WTC11 (cell line): ENCODE measurements at regions not wholly inside any gene's neighbourhood (a gene's known extent, or its start where the extent isn't known, plus 50 kb on each side); places are given as distances from the start of the nearest gene placed in this dataset.

Experiments
- ATAC-seq: fragments of 200-7000 bp; cut with Tn5 transposase; 2 replicates; pipeline ENCODE4 v1.10.0; 2021; ENCODE audit warnings: mild to moderate bottlenecking, moderate library complexity
- CTCF ChIA-PET: fragments of 300-600 bp; sonication (Branson Sonifier 250); formaldehyde crosslinking; loops from one replicate; lab custom pipeline; 2021; ENCODE audit warnings: antibody characterized with exemption; lab: Charles Lee
- POLR2A ChIA-PET: fragments of 350-600 bp; sonication (Branson Sonifier 250); formaldehyde crosslinking; loops from one replicate; lab custom pipeline; 2021; ENCODE audit warnings: antibody characterized with exemption; lab: Charles Lee
- DNase-seq: peaks from one replicate; pipeline ENCODE4 v3.0.0; 2021; ENCODE audit warnings: low spot score
- H3K27ac Mint-ChIP-seq: 2 replicates; pipeline ENCODE4 v1.8.0; 2021; ENCODE audit warnings: mixed read lengths
- H3K27me3 Mint-ChIP-seq: 2 replicates; pipeline ENCODE4 v1.8.0; 2021; ENCODE audit warnings: low read depth, mild to moderate bottlenecking, moderate library complexity, mixed read lengths
- H3K36me3 Mint-ChIP-seq: 2 replicates; pipeline ENCODE4 v1.8.0; 2021; ENCODE audit warnings: mixed read lengths
- H3K4me1 Mint-ChIP-seq: 2 replicates; pipeline ENCODE4 v1.8.0; 2022; ENCODE audit warnings: mixed read lengths
- H3K4me3 Mint-ChIP-seq: 2 replicates; pipeline ENCODE4 v1.8.0; 2021; ENCODE audit warnings: mild to moderate bottlenecking, moderate library complexity, mixed read lengths
- H3K9me3 Mint-ChIP-seq: 2 replicates; pipeline ENCODE4 v1.8.0; 2021; ENCODE audit warnings: mixed read lengths
- EMX1 ChIP-seq: fragments of 250-450 bp; sonication (Bioruptor Pico); IDR thresholded peaks from 2 replicates; pipeline ENCODE4 v1.8.0; 2021; ENCODE audit warnings: mild to moderate bottlenecking
- FOXK1 ChIP-seq: sonication (generic); formaldehyde crosslinking; IDR thresholded peaks from 2 replicates; pipeline ENCODE4 v1.8.0; 2022; ENCODE audit warnings: mild to moderate bottlenecking, moderate library complexity, missing genetic modification reagents
- GTF2I ChIP-seq: fragments of 250-450 bp; sonication (Bioruptor Pico); conservative IDR thresholded peaks from 2 replicates; pipeline ENCODE4 v1.4.0; 2021; ENCODE audit warnings: mild to moderate bottlenecking
- IRF2 ChIP-seq: sonication (generic); formaldehyde crosslinking; IDR thresholded peaks from 2 replicates; pipeline ENCODE4 v1.8.0; 2022; ENCODE audit warnings: low read depth, missing genetic modification reagents, borderline replicate concordance
- KAT7 ChIP-seq: sonication (generic); formaldehyde crosslinking; IDR thresholded peaks from 2 replicates; pipeline ENCODE4 v1.8.1; 2023; ENCODE audit warnings: missing genetic modification reagents, mild to moderate bottlenecking, borderline replicate concordance
- NR2C2 ChIP-seq: sonication (generic); formaldehyde crosslinking; IDR thresholded peaks from 2 replicates; pipeline ENCODE4 v1.8.0; 2022; ENCODE audit warnings: mild to moderate bottlenecking, missing genetic modification reagents
- NR3C1 ChIP-seq: sonication (generic); formaldehyde crosslinking; conservative IDR thresholded peaks from 2 replicates; pipeline ENCODE4 v1.8.1; 2023; ENCODE audit warnings: low read depth, mild to moderate bottlenecking, missing genetic modification reagents
- PRRX2 ChIP-seq: fragments of 250-450 bp; sonication (Bioruptor Pico); IDR thresholded peaks from 2 replicates; pipeline ENCODE4 v1.8.0; 2021; ENCODE audit warnings: mild to moderate bottlenecking
- SOX15 ChIP-seq: fragments of 250-450 bp; sonication (Bioruptor Pico); IDR thresholded peaks from 2 replicates; pipeline ENCODE4 v1.9.0; 2021; ENCODE audit warnings: mild to moderate bottlenecking
- TEAD4 ChIP-seq: sonication (generic); formaldehyde crosslinking; IDR thresholded peaks from 2 replicates; pipeline ENCODE4 v1.8.0; 2022; ENCODE audit warnings: mild to moderate bottlenecking, missing genetic modification reagents
- ZBTB21 ChIP-seq: sonication (generic); formaldehyde crosslinking; IDR thresholded peaks from 2 replicates; pipeline ENCODE4 v1.8.1; 2023; ENCODE audit warnings: mild to moderate bottlenecking, missing genetic modification reagents, borderline replicate concordance
- ZNF317 ChIP-seq: sonication (generic); formaldehyde crosslinking; IDR thresholded peaks from 2 replicates; pipeline ENCODE4 v1.8.1; 2023; ENCODE audit warnings: low read depth, mild to moderate bottlenecking, moderate library complexity, missing genetic modification reagents, borderline replicate concordance
- TF ChIP-seq, protein P1 (sequence below): fragments of 250-450 bp; sonication (Bioruptor Pico); IDR thresholded peaks from 2 replicates; pipeline ENCODE4 v1.9.0; 2021; ENCODE audit warnings: mild to moderate bottlenecking
- TF ChIP-seq, protein P2 (sequence below): sonication (generic); formaldehyde crosslinking; IDR thresholded peaks from 2 replicates; pipeline ENCODE4 v1.8.1; 2022; ENCODE audit warnings: mild to moderate bottlenecking, missing genetic modification reagents, moderate library complexity, borderline replicate concordance
- TF ChIP-seq, protein P3 (sequence below): sonication (generic); formaldehyde crosslinking; IDR thresholded peaks from 2 replicates; pipeline ENCODE4 v1.8.1; 2023; ENCODE audit warnings: mild to moderate bottlenecking, missing genetic modification reagents, moderate library complexity
- TF ChIP-seq, protein P4 (sequence below): sonication (generic); formaldehyde crosslinking; IDR thresholded peaks from 2 replicates; pipeline ENCODE4 v1.8.1; 2022; ENCODE audit warnings: low read depth, missing genetic modification reagents, borderline replicate concordance
- TF ChIP-seq, protein P5 (sequence below): sonication (generic); formaldehyde crosslinking; IDR thresholded peaks from 2 replicates; pipeline ENCODE4 v1.8.1; 2022; ENCODE audit warnings: missing genetic modification reagents, borderline replicate concordance
- TF ChIP-seq, protein P6 (sequence below): sonication (generic); formaldehyde crosslinking; IDR thresholded peaks from 2 replicates; pipeline ENCODE4 v1.8.0; 2023; ENCODE audit warnings: mild to moderate bottlenecking, missing genetic modification reagents
- TF ChIP-seq, protein P7 (sequence below): fragments of 200-600 bp; IDR thresholded peaks from 2 replicates; pipeline ENCODE4 v1.8.0; 2022; ENCODE audit warnings: antibody characterized with exemption

DNA sequence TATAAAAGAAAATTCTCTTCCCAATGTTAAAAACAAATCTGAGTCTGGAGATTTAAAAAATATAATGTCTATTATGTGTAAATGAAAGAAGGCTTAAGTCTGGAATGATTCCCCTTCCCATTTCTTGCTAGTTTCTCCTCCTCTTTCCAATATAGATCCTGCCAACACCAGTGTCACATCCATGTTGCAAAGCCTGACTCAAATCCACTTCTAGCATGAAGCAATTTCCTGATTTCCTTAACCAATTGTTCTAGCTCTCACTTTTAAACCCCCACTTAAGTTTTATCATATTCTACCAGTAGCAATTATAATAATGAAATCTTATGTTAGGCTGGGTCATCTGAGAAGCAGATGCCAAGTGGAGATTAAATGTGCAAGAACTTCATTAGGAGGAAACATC lies 100.1 kb upstream of the SEC61G start:
- H3K4me1 Mint-ChIP-seq: peaks cover 10% of the 10 kb centered on the region
- DNase-seq (no peak), ATAC-seq (no peak)
- H3K9me3 Mint-ChIP-seq: peaks cover 14% of the 10 kb centered on the region
- ChIA-PET POLR2A (no interaction called here), CTCF (no interaction called here)
- no peak overlapping the region for H3K4me3 Mint-ChIP-seq
- no peaks in the 10 kb centered on the region for H3K27me3 Mint-ChIP-seq
- no peak overlapping the region for H3K27ac Mint-ChIP-seq
- TF ChIP-seq, protein P1, sequence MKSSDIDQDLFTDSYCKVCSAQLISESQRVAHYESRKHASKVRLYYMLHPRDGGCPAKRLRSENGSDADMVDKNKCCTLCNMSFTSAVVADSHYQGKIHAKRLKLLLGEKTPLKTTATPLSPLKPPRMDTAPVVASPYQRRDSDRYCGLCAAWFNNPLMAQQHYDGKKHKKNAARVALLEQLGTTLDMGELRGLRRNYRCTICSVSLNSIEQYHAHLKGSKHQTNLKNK (CRISPR knock-in tag): no peak
- TF ChIP-seq, protein P2, sequence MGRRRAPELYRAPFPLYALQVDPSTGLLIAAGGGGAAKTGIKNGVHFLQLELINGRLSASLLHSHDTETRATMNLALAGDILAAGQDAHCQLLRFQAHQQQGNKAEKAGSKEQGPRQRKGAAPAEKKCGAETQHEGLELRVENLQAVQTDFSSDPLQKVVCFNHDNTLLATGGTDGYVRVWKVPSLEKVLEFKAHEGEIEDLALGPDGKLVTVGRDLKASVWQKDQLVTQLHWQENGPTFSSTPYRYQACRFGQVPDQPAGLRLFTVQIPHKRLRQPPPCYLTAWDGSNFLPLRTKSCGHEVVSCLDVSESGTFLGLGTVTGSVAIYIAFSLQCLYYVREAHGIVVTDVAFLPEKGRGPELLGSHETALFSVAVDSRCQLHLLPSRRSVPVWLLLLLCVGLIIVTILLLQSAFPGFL (CRISPR knock-in tag): no peak
- no peak for TF ChIP-seq ZNF317 (CRISPR knock-in tag)
- TF ChIP-seq NR2C2 (CRISPR knock-in tag): no peak
- no peak for TF ChIP-seq FOXK1 (CRISPR knock-in tag)
- H3K36me3 Mint-ChIP-seq: peaks cover 7% of the 10 kb centered on the region

DNA sequence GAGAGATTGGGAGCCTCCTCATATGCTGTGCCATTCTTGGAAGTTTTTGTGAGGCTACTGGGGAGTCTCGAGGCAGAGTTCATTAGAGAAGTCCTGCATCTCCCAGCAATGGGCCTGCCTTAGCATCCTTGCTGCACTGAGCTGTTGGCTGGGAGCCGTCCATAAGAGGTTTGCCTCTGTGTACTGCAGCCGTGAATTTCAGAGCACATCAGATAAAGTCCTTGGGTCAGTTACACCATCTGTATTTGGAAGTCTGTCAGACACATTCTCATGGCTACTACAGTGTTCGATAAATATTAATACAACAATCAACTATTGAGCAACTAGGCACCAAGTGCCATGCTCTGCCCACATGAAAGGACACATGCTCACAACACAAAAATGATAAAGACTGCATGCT lies 100.5 kb upstream of the SEC61G start:
- no peak for TF ChIP-seq GTF2I
- TF ChIP-seq EMX1 (CRISPR knock-in tag): no peak
- no peak for TF ChIP-seq FOXK1 (CRISPR knock-in tag)
- TF ChIP-seq, protein P1 (CRISPR knock-in tag): no peak
- no peak for TF ChIP-seq PRRX2 (CRISPR knock-in tag)
- no peak for TF ChIP-seq TEAD4
- TF ChIP-seq, protein P3, sequence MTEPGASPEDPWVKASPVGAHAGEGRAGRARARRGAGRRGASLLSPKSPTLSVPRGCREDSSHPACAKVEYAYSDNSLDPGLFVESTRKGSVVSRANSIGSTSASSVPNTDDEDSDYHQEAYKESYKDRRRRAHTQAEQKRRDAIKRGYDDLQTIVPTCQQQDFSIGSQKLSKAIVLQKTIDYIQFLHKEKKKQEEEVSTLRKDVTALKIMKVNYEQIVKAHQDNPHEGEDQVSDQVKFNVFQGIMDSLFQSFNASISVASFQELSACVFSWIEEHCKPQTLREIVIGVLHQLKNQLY (CRISPR knock-in tag): no peak
- TF ChIP-seq IRF2 (CRISPR knock-in tag): no peak
- no peak for TF ChIP-seq NR3C1
- TF ChIP-seq, all 79 proteins: peak for 0
- Mint-ChIP-seq H3K9me3 (peaks cover 9% of the 10 kb centered on the region), H3K4me1 (peaks cover 10% of the 10 kb centered on the region), H3K27ac (no peak overlapping the region), H3K4me3 (no peak overlapping the region), H3K36me3 (peaks cover 3% of the 10 kb centered on the region), H3K27me3 (no peaks in the 10 kb centered on the region)
- CTCF ChIA-PET: no interaction called here
- no peak for ATAC-seq
- DNase-seq: no peak
- POLR2A ChIA-PET: no interaction called here

DNA sequence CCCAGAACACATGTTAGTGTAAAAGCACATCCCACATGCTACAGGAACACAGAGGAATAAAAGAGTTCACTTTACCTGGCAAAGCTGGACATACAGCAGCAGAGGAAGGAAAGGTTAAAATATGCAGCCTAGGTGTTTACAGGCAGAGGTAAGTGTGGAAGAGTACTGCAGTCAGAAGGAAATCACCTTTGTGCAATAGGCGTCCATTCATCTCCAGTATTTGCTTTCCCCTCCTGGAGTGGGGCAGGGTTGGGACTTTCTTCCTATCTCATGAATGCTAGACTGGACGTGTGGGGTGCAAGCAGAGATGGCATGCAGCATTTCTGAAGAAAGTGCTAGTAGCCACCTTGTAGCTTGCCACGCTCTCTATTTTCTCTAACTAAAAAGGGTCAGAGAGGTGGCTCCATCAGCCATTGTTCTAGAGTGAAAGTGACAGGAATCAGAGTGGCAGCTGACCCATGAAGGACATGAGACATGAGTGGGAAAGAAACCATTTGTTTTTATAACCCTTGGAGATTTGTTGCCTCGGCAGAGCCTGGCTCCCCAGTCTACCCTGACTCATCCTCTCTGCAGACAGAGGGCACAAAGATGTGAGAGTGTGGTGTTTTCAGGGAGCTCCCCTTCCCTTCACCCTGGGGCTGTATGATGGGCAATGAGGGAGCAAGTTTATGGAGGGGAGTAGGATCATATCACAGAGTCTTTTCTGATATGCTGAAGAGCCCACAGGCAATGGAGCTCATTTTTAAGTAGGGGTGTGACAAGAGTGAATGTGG lies 101.2 kb upstream of the SEC61G start:
- Mint-ChIP-seq H3K27ac (no peak overlapping the region), H3K9me3 (peaks cover 6% of the 10 kb centered on the region; the same call in 1 of the 2 replicates), H3K27me3 (no peaks in the 10 kb centered on the region), H3K4me1 (peaks cover 10% of the 10 kb centered on the region), H3K36me3 (no peaks in the 10 kb centered on the region), H3K4me3 (no peak overlapping the region)
- ChIA-PET CTCF (interaction anchor here (1.1 to 1.2 kb wide), 2 partner anchors 18 to 395 kb away, joined by 3 read pairs; no protein-coding TSS in a partner anchor), POLR2A (no interaction called here)
- no peak for DNase-seq
- no peak for ATAC-seq
- TF ChIP-seq, protein P4, sequence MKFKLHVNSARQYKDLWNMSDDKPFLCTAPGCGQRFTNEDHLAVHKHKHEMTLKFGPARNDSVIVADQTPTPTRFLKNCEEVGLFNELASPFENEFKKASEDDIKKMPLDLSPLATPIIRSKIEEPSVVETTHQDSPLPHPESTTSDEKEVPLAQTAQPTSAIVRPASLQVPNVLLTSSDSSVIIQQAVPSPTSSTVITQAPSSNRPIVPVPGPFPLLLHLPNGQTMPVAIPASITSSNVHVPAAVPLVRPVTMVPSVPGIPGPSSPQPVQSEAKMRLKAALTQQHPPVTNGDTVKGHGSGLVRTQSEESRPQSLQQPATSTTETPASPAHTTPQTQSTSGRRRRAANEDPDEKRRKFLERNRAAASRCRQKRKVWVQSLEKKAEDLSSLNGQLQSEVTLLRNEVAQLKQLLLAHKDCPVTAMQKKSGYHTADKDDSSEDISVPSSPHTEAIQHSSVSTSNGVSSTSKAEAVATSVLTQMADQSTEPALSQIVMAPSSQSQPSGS (CRISPR knock-in tag): no peak
- TF ChIP-seq KAT7 (CRISPR knock-in tag) (no peak), ZBTB21 (CRISPR knock-in tag) (no peak), SOX15 (no peak), ZNF317 (CRISPR knock-in tag) (no peak)
- TF ChIP-seq, protein P5, sequence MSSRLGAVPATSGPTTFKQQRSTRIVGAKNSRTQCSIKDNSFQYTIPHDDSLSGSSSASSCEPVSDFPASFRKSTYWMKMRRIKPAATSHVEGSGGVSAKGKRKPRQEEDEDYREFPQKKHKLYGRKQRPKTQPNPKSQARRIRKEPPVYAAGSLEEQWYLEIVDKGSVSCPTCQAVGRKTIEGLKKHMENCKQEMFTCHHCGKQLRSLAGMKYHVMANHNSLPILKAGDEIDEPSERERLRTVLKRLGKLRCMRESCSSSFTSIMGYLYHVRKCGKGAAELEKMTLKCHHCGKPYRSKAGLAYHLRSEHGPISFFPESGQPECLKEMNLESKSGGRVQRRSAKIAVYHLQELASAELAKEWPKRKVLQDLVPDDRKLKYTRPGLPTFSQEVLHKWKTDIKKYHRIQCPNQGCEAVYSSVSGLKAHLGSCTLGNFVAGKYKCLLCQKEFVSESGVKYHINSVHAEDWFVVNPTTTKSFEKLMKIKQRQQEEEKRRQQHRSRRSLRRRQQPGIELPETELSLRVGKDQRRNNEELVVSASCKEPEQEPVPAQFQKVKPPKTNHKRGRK (CRISPR knock-in tag): no peak
- TF ChIP-seq, protein P6, sequence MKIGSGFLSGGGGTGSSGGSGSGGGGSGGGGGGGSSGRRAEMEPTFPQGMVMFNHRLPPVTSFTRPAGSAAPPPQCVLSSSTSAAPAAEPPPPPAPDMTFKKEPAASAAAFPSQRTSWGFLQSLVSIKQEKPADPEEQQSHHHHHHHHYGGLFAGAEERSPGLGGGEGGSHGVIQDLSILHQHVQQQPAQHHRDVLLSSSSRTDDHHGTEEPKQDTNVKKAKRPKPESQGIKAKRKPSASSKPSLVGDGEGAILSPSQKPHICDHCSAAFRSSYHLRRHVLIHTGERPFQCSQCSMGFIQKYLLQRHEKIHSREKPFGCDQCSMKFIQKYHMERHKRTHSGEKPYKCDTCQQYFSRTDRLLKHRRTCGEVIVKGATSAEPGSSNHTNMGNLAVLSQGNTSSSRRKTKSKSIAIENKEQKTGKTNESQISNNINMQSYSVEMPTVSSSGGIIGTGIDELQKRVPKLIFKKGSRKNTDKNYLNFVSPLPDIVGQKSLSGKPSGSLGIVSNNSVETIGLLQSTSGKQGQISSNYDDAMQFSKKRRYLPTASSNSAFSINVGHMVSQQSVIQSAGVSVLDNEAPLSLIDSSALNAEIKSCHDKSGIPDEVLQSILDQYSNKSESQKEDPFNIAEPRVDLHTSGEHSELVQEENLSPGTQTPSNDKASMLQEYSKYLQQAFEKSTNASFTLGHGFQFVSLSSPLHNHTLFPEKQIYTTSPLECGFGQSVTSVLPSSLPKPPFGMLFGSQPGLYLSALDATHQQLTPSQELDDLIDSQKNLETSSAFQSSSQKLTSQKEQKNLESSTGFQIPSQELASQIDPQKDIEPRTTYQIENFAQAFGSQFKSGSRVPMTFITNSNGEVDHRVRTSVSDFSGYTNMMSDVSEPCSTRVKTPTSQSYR (CRISPR knock-in tag): no peak
- TF ChIP-seq, protein P7, sequence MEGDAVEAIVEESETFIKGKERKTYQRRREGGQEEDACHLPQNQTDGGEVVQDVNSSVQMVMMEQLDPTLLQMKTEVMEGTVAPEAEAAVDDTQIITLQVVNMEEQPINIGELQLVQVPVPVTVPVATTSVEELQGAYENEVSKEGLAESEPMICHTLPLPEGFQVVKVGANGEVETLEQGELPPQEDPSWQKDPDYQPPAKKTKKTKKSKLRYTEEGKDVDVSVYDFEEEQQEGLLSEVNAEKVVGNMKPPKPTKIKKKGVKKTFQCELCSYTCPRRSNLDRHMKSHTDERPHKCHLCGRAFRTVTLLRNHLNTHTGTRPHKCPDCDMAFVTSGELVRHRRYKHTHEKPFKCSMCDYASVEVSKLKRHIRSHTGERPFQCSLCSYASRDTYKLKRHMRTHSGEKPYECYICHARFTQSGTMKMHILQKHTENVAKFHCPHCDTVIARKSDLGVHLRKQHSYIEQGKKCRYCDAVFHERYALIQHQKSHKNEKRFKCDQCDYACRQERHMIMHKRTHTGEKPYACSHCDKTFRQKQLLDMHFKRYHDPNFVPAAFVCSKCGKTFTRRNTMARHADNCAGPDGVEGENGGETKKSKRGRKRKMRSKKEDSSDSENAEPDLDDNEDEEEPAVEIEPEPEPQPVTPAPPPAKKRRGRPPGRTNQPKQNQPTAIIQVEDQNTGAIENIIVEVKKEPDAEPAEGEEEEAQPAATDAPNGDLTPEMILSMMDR: no peak
